GM12875 (cell line): ENCODE measurements at regions not wholly inside any gene's neighbourhood (a gene's known extent, or its start where the extent isn't known, plus 50 kb on each side); places are given as distances from the start of the nearest gene placed in this dataset.

Experiments
- H3K4me3 ChIP-seq: one replicate; pipeline ENCODE4 v1.5.1; 2011; ENCODE audit warnings: low read depth, low read length, control low read depth
- TF ChIP-seq, protein P1 (sequence below): IDR thresholded peaks from 2 replicates; pipeline ENCODE4 v1.5.1; 2011; ENCODE audit warnings: low read depth, mild to moderate bottlenecking, control low read depth, inconsistent platforms, low read length, moderate library complexity, borderline replicate concordance; ENCODE audit not compliant: insufficient read depth

- H3K4me3 ChIP-seq: no peak overlapping the region
- TF ChIP-seq, protein P1, sequence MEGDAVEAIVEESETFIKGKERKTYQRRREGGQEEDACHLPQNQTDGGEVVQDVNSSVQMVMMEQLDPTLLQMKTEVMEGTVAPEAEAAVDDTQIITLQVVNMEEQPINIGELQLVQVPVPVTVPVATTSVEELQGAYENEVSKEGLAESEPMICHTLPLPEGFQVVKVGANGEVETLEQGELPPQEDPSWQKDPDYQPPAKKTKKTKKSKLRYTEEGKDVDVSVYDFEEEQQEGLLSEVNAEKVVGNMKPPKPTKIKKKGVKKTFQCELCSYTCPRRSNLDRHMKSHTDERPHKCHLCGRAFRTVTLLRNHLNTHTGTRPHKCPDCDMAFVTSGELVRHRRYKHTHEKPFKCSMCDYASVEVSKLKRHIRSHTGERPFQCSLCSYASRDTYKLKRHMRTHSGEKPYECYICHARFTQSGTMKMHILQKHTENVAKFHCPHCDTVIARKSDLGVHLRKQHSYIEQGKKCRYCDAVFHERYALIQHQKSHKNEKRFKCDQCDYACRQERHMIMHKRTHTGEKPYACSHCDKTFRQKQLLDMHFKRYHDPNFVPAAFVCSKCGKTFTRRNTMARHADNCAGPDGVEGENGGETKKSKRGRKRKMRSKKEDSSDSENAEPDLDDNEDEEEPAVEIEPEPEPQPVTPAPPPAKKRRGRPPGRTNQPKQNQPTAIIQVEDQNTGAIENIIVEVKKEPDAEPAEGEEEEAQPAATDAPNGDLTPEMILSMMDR: no peak
Measured at GRCh38 chr11:80379620-80380278, 938.9 kb upstream of the TENM4 start.

DNA sequence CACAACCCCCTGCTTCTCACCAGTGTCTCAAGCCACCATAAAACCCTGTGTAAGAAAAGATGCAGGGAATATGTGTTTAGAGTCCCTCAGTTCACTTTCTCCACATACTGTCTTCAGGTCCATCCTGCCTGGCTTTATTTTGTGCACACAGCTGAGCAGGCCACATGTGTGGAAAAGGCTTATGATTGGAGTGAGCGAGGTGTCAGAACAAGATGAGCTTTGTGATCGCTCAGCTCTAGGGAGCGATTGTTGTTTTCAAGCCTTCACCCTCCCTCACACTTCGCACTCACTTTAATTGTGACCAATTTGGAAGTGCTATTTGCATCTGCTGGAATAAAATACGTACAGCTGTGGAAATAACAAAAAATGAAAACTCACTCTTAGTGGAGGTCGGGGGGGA lies 931.1 kb upstream of the TENM4 start:
- TF ChIP-seq, protein P1: no peak
- no peak overlapping the region for H3K4me3 ChIP-seq

DNA sequence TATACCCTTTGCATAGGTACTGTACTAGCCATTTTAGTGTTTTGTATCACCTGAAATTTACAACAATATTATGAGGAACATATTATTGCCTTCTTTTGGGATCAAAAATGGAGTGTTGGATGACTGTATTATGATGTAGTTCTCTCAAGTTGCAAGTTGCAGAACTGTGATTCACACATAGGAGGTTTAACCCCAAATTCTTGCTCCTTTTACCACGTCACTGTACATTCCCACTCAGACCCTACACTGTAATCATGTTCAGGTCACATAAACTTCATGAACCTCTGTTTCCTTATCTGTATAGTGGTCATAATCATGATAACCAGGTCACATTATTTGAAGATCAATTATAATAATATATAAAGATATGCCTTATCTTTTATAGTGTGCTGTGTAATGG lies 925.1 kb upstream of the TENM4 start:
- H3K4me3 ChIP-seq: no peak overlapping the region
- TF ChIP-seq, protein P1: no peak

DNA sequence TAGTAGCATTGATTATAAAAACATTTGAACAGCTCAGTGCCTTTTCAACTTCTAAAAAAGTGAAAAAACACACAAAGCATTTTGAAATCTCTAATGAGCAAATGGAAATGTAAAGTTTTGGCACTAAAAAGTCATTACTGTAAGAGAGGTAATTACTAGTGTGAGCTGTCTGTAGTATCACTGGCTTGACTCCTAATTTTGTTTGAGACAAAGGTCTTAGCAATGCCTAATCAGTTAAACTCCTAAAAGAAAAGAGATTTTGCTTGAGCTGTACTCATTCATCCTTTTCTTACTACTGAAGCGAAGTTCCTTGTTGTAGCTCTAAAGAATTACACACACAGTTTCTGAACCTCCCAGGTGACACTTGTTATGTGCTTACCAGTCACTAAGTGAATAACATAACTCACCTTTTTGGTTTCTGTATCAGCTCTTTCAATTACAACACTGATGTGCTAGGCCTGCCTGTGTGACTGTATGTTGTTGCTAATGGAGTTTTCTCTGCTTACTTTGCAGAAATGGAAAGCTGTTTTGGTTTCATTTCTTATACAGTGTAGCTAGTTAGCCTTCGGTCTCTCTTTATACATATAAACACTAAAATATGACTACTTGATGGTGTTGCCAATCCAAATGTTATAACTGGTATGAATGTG lies 924.4 kb upstream of the TENM4 start:
- no peak overlapping the region for H3K4me3 ChIP-seq
- TF ChIP-seq, protein P1: no peak

- TF ChIP-seq, protein P1: no peak
- H3K4me3 ChIP-seq: no peak overlapping the region
Measured at GRCh38 chr11:80362563-80363340, 921.9 kb upstream of the TENM4 start.

DNA sequence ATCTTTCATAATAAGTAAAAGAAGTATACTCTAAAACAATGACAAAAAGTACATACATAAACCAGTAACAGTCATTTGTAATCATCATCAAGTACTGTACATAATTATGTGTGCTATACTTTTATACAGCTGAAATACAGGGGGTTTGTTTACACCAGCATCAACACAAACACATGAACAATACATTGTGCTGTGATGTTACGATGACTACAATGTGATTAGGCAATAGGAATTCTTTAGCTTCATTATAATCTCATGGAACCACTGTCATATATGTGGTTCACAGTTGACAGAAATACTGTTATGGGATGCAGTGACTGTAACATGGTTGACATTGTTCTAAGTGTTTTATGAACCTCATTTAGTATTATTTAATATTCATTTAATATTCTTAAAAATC lies 914.4 kb upstream of the TENM4 start:
- TF ChIP-seq, protein P1: no peak
- no peak overlapping the region for H3K4me3 ChIP-seq
